HG03469 (cell line): ENCODE measurements at regions not wholly inside any gene's neighbourhood (a gene's known extent, or its start where the extent isn't known, plus 50 kb on each side); places are given as distances from the start of the nearest gene placed in this dataset.
"Not testable (repeated sequence)": the region's sequence is repeated elsewhere in the genome, so short reads cannot be mapped to it uniquely, and the experiment has no call there.

Experiments used
- ATAC-seq: cut with Tn5 transposase; IDR thresholded peaks from one replicate; pipeline ENCODE4 v1.9.1; 2021; ENCODE audit warnings: mild to moderate bottlenecking, moderate library complexity, moderate number of reproducible peaks; ENCODE audit not compliant: unreplicated experiment

GRCh38 chr1:214859647-214860046 lies 222.9 kb upstream of the KCNK2 start:
- no peak for ATAC-seq

GRCh38 chr1:214861615-214862014 lies 220.9 kb upstream of the KCNK2 start:
- no peak for ATAC-seq

GRCh38 chr1:214862421-214862820 lies 220.1 kb upstream of the KCNK2 start:
- no peak for ATAC-seq

- no peak for ATAC-seq
Measured at GRCh38 chr1:214864896-214865688, 217.4 kb upstream of the KCNK2 start.

- not testable (repeated sequence) for ATAC-seq
Measured at GRCh38 chr1:214870426-214870825, 212.1 kb upstream of the KCNK2 start.

GRCh38 chr1:214880956-214881355 lies 201.6 kb upstream of the KCNK2 start:
- no peak for ATAC-seq

- ATAC-seq, result no peak
Measured at GRCh38 chr1:214882616-214883015, 199.9 kb upstream of the KCNK2 start.

- ATAC-seq, result no peak
Measured at GRCh38 chr1:214895011-214895600, 187.4 kb upstream of the KCNK2 start.

- ATAC-seq, result no peak
Measured at GRCh38 chr1:214896921-214897320, 185.6 kb upstream of the KCNK2 start.

- ATAC-seq, result no peak
Measured at GRCh38 chr1:214897581-214897980, 185.0 kb upstream of the KCNK2 start.

GRCh38 chr1:214898161-214898560 lies 184.4 kb upstream of the KCNK2 start:
- no peak for ATAC-seq

GRCh38 chr1:214898718-214899117 lies 183.8 kb upstream of the KCNK2 start:
- no peak for ATAC-seq

- ATAC-seq, result no peak
Measured at GRCh38 chr1:214899908-214900460, 182.6 kb upstream of the KCNK2 start.

GRCh38 chr1:214900590-214900989 lies 181.9 kb upstream of the KCNK2 start:
- no peak for ATAC-seq

GRCh38 chr1:214901718-214902117 lies 180.8 kb upstream of the KCNK2 start:
- ATAC-seq, result no peak

- no peak for ATAC-seq
Measured at GRCh38 chr1:214902636-214903320, 179.8 kb upstream of the KCNK2 start.

GRCh38 chr1:214912127-214912526 lies 170.4 kb upstream of the KCNK2 start:
- no peak for ATAC-seq

GRCh38 chr1:214913966-214914365 lies 168.6 kb upstream of the KCNK2 start:
- ATAC-seq, result no peak

- no peak for ATAC-seq
Measured at GRCh38 chr1:214917081-214917635, 165.4 kb upstream of the KCNK2 start.

- no peak for ATAC-seq
Measured at GRCh38 chr1:214918745-214919144, 163.8 kb upstream of the KCNK2 start.

GRCh38 chr1:214920337-214920736 lies 162.2 kb upstream of the KCNK2 start:
- no peak for ATAC-seq
